Body of pancreas (tissue), 4 donors: ENCODE measurements at regions not wholly inside any gene's neighbourhood (a gene's known extent, or its start where the extent isn't known, plus 50 kb on each side); places are given as distances from the start of the nearest gene placed in this dataset.

Experiments used
- POLR2A ChIP-seq, 3 donors: fragments of 450-650 bp; IDR thresholded peaks; one replicate each; pipeline ENCODE4 v1.6.1; 2016; ENCODE audit warnings: antibody characterized with exemption in 3 of 3, mild to moderate bottlenecking in 2 of 3
- TF ChIP-seq, protein P1 (sequence below), 7 experiments: fragments of 450-650 bp in 4 of 7; fragments of 200-600 bp in 3 of 7; sonication (generic) in 3 of 7; IDR thresholded peaks; one replicate each; pipeline ENCODE4 v1.5.1; 2016 to 2019; ENCODE audit warnings: antibody characterized with exemption in 7 of 7

DNA sequence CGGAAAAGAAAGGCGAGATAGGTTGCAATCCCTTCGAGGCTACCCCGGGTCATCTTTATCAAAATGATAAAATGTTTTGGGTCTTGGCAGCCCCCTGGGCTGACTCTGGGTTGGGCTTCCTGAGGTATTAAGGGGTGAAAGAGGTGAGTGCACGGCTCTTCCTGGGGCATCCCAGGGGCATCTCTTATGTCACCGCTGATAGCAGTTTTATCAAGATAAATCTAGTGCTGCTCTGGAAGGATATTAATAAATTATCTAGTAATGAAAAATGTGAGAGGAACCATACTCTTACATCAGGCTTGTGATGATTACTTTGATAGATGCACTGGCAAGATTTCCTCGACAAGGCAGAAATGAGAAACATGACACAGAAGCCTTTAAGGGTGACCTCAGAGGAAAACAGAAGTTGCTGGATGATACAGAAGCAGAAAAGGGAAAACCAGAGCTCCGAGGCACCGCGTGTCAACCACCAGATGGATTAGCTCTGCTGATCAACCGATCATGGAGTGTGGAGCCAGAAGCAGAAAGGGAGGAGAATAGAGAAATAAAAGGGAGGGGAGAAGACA, 491.3 kb downstream of the TMEM114 start:
- TF ChIP-seq POLR2A (IDR thresholded peaks at IDR 0.05) = no peak
- TF ChIP-seq, protein P1, sequence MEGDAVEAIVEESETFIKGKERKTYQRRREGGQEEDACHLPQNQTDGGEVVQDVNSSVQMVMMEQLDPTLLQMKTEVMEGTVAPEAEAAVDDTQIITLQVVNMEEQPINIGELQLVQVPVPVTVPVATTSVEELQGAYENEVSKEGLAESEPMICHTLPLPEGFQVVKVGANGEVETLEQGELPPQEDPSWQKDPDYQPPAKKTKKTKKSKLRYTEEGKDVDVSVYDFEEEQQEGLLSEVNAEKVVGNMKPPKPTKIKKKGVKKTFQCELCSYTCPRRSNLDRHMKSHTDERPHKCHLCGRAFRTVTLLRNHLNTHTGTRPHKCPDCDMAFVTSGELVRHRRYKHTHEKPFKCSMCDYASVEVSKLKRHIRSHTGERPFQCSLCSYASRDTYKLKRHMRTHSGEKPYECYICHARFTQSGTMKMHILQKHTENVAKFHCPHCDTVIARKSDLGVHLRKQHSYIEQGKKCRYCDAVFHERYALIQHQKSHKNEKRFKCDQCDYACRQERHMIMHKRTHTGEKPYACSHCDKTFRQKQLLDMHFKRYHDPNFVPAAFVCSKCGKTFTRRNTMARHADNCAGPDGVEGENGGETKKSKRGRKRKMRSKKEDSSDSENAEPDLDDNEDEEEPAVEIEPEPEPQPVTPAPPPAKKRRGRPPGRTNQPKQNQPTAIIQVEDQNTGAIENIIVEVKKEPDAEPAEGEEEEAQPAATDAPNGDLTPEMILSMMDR (IDR thresholded peaks at IDR 0.05) = no peak
